ENCODE measurements at regions not wholly inside any gene's neighbourhood (a gene's known extent, or its start where the extent isn't known, plus 50 kb on each side); places are given as distances from the start of the nearest gene placed in this dataset.

DNA sequence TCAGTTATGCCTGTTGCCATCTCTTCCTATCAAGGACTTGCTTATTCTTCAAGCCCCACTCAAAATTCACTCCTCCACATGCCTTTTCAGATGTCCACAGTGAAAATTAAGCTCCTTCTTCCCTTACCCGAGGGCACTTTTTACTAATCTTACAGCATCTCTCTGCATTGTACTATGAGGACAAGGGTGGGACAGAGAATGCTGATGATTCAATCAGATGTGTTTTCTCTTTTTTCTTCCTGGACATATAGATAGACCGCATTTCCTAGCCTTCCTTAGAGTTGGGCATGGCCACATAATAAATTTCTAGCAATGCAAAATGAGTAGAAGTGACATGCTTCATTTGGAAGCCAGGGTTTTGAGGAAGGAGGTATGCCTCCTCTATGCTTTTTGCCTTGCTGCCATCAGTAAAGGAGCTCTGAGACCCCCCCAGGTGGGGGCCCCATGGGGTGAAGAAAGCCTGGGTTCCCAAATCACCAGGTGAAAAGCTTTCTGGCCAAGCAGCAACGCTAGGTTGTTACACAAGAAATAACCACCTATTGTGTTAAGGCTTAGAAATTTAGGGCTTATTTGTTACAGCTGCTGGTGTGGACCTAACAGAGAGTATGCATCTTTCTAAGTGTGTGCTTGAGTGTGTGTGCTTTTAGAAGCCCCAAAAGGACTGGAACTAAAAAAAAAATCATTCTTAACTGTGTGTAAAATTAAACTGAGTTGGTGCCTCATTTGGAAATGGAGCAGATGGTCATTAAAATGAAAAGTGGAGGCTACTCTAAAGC is 424.5 kb downstream of the STK39 start:
- no peak for TF ChIP-seq EP300 (IDR thresholded peaks at IDR 0.05)
- TF ChIP-seq, protein P1, sequence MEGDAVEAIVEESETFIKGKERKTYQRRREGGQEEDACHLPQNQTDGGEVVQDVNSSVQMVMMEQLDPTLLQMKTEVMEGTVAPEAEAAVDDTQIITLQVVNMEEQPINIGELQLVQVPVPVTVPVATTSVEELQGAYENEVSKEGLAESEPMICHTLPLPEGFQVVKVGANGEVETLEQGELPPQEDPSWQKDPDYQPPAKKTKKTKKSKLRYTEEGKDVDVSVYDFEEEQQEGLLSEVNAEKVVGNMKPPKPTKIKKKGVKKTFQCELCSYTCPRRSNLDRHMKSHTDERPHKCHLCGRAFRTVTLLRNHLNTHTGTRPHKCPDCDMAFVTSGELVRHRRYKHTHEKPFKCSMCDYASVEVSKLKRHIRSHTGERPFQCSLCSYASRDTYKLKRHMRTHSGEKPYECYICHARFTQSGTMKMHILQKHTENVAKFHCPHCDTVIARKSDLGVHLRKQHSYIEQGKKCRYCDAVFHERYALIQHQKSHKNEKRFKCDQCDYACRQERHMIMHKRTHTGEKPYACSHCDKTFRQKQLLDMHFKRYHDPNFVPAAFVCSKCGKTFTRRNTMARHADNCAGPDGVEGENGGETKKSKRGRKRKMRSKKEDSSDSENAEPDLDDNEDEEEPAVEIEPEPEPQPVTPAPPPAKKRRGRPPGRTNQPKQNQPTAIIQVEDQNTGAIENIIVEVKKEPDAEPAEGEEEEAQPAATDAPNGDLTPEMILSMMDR (IDR thresholded peaks at IDR 0.05), result no peak

Measured in esophagus muscularis mucosa (tissue), 3 donors.